Ishikawa (cell line): ENCODE measurements at regions not wholly inside any gene's neighbourhood (a gene's known extent, or its start where the extent isn't known, plus 50 kb on each side); places are given as distances from the start of the nearest gene placed in this dataset.

Experiments
- CREB1 ChIP-seq: IDR thresholded peaks from 2 replicates; pipeline ENCODE4 v1.6.1; 2012; ENCODE audit warnings: low read depth
- EP300 ChIP-seq: IDR thresholded peaks from 2 replicates; pipeline ENCODE4 v1.6.1; 2012; ENCODE audit warnings: borderline replicate concordance
- FOXM1 ChIP-seq: IDR thresholded peaks from 2 replicates; pipeline ENCODE4 v1.6.1; 2012; ENCODE audit warnings: low read depth, borderline replicate concordance
- MAX ChIP-seq: IDR thresholded peaks from 2 replicates; pipeline ENCODE4 v1.6.1; 2012
- REST ChIP-seq: IDR thresholded peaks from 2 replicates; pipeline ENCODE4 v1.6.1; 2012; ENCODE audit warnings: low read depth, mild to moderate bottlenecking
- TAF1 ChIP-seq: IDR thresholded peaks from 2 replicates; pipeline ENCODE4 v1.6.1; 2012; ENCODE audit warnings: low read depth, mild to moderate bottlenecking
- TCF12 ChIP-seq: IDR thresholded peaks from 2 replicates; pipeline ENCODE4 v1.6.1; 2012; ENCODE audit warnings: low read depth

- TF ChIP-seq TCF12 (no peak), TAF1 (no peak), CREB1 (no peak), FOXM1 (no peak), EP300 (no peak), REST (no peak), MAX (no peak)
Measured at GRCh38 chr2:45323344-45323743, 287.7 kb downstream of the SRBD1 start.
